ENCODE measurements at regions not wholly inside any gene's neighbourhood (a gene's known extent, or its start where the extent isn't known, plus 50 kb on each side); places are given as distances from the start of the nearest gene placed in this dataset.

DNA sequence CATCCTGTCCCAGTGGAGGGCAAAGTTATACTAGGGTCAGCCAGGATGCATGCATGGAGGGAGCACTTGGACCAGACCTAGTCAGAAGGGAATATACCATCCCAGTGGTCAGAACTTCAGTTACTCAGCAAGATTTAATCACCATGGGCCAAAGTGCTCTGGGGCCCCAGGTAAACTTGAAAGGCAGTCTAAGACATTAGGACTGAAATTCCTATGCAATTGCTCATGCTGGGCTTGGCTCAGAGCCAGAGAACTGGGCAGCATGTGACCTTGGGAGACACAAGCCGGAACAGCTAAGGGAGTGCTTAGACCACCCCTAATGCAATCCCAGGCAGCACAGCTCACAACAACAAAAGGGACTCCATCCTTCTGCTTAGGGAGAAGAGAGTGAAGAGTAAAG lies 401.3 kb downstream of the KCNJ3 start:
- no peak overlapping the region for H3K4me3 ChIP-seq (ENCODE audit: low read depth, low read length)
- DNase-seq (ENCODE audit: low read depth): no peak
- TF ChIP-seq, protein P1, sequence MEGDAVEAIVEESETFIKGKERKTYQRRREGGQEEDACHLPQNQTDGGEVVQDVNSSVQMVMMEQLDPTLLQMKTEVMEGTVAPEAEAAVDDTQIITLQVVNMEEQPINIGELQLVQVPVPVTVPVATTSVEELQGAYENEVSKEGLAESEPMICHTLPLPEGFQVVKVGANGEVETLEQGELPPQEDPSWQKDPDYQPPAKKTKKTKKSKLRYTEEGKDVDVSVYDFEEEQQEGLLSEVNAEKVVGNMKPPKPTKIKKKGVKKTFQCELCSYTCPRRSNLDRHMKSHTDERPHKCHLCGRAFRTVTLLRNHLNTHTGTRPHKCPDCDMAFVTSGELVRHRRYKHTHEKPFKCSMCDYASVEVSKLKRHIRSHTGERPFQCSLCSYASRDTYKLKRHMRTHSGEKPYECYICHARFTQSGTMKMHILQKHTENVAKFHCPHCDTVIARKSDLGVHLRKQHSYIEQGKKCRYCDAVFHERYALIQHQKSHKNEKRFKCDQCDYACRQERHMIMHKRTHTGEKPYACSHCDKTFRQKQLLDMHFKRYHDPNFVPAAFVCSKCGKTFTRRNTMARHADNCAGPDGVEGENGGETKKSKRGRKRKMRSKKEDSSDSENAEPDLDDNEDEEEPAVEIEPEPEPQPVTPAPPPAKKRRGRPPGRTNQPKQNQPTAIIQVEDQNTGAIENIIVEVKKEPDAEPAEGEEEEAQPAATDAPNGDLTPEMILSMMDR (IDR thresholded peaks at IDR 0.05; ENCODE audit: low read depth, low read length): no peak
- TF ChIP-seq, protein P2, sequence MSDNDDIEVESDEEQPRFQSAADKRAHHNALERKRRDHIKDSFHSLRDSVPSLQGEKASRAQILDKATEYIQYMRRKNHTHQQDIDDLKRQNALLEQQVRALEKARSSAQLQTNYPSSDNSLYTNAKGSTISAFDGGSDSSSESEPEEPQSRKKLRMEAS (IDR thresholded peaks at IDR 0.05; ENCODE audit: low read depth, low read length): no peak
- TF ChIP-seq POLR2A (IDR thresholded peaks at IDR 0.05; ENCODE audit: extremely low read depth, insufficient read length): no peak
- TF ChIP-seq MYC (IDR thresholded peaks at IDR 0.05; ENCODE audit: low read depth, low read length): no peak

DNA sequence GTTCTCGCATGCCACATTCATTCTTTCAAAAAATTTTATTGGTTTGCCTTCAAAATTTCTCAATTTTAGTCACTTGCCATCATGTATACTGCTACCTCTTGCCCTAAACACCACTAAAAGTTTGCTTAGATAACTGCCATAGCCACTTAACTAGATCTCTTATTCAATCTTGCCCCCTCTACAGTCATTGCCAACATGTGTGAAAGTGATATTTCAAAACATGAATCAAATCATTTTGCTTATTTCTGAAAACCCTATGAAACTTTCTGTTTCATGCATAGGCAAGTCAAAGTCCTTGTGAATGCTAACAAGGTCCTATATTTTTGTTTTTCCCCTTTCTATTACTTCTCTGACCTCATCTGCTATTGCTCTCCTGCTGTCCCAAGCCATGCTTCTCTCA lies 397.1 kb downstream of the KCNJ3 start:
- no peak for DNase-seq (ENCODE audit: low read depth)
- TF ChIP-seq, protein P1 (IDR thresholded peaks at IDR 0.05; ENCODE audit: low read depth, low read length): no peak
- TF ChIP-seq, protein P2 (IDR thresholded peaks at IDR 0.05; ENCODE audit: low read depth, low read length): no peak
- no peak for TF ChIP-seq MYC (IDR thresholded peaks at IDR 0.05; ENCODE audit: low read depth, low read length)
- no peak for TF ChIP-seq POLR2A (IDR thresholded peaks at IDR 0.05; ENCODE audit: extremely low read depth, insufficient read length)
- no peak overlapping the region for H3K4me3 ChIP-seq (ENCODE audit: low read depth, low read length)

DNA sequence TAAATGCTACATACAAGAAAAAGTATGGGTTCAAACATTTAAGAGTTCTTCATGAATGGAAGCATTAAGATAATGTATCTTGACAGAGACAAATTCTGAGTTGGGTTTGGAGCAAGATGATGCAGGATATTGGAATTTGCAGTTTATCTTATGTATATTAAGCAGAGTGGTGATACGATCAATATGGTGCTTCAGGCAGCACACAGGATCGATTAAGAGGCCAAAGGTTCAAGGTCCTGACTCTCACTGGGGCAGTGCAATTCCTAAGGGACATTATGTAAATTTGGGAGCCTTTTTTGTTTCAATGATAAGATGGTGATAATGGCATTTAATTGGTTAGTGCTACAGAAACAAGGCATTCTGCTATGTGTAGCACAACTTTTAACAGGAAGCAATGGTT lies 381.9 kb downstream of the KCNJ3 start:
- H3K4me3 ChIP-seq (ENCODE audit: low read depth, low read length): no peak overlapping the region
- TF ChIP-seq, protein P1 (IDR thresholded peaks at IDR 0.05; ENCODE audit: low read depth, low read length): no peak
- TF ChIP-seq MYC (IDR thresholded peaks at IDR 0.05; ENCODE audit: low read depth, low read length): no peak
- TF ChIP-seq POLR2A (IDR thresholded peaks at IDR 0.05; ENCODE audit: extremely low read depth, insufficient read length): no peak
- TF ChIP-seq, protein P2 (IDR thresholded peaks at IDR 0.05; ENCODE audit: low read depth, low read length): no peak
- DNase-seq (ENCODE audit: low read depth): no peak

DNA sequence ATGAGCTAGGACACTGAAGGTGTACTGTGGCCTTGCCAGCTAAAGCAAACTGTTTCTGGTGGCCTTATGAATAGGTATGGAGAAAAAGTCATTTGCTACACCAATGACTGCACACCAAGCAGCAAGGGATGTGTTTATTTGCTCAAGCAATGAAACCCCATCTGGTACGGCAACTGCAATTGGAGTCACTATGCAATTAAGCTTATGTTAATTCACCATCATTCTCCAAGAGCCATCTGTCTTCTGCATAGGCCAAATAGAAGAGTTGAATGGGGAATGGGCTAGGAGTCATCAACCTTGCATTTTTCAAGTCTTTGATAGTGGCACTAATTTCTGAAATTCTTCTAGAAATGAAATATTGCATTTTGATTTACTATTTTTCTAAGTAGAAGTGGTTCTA lies 372.0 kb downstream of the KCNJ3 start:
- TF ChIP-seq, protein P2 (IDR thresholded peaks at IDR 0.05; ENCODE audit: low read depth, low read length): no peak
- TF ChIP-seq, protein P1 (IDR thresholded peaks at IDR 0.05; ENCODE audit: low read depth, low read length): no peak
- TF ChIP-seq MYC (IDR thresholded peaks at IDR 0.05; ENCODE audit: low read depth, low read length): no peak
- TF ChIP-seq POLR2A (IDR thresholded peaks at IDR 0.05; ENCODE audit: extremely low read depth, insufficient read length): no peak
- no peak overlapping the region for H3K4me3 ChIP-seq (ENCODE audit: low read depth, low read length)
- no peak for DNase-seq (ENCODE audit: low read depth)

DNA sequence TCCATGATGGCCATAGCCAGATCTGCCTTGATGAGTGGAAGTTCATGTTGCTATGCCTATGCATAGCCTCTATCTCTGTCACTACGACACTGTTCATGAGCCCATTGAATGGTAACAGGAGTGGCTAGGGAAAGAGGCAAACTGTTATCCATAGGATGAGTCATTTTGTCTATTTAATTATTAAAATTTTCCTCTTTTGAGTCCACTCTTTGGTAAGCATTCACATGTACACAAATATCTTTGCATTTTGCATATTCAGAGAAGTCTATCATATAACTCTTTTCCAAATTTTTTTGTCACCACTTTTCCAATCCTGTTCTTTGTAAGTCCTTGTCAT lies 364.4 kb downstream of the KCNJ3 start:
- no peak for DNase-seq (ENCODE audit: low read depth)
- TF ChIP-seq, protein P2 (IDR thresholded peaks at IDR 0.05; ENCODE audit: low read depth, low read length): no peak
- no peak for TF ChIP-seq MYC (IDR thresholded peaks at IDR 0.05; ENCODE audit: low read depth, low read length)
- no peak for TF ChIP-seq POLR2A (IDR thresholded peaks at IDR 0.05; ENCODE audit: extremely low read depth, insufficient read length)
- TF ChIP-seq, protein P1 (IDR thresholded peaks at IDR 0.05; ENCODE audit: low read depth, low read length): no peak
- no peak overlapping the region for H3K4me3 ChIP-seq (ENCODE audit: low read depth, low read length)

Measured in NB4 (cell line).